Hematopoietic multipotent progenitor cell treated with erythropoietin and hydrocortisone succinate and interleukin-3 and kit ligand, for 15 days (in vitro differentiated cells): ENCODE measurements at regions not wholly inside any gene's neighbourhood (a gene's known extent, or its start where the extent isn't known, plus 50 kb on each side); places are given as distances from the start of the nearest gene placed in this dataset.
"Not testable (repeated sequence)": the region's sequence is repeated elsewhere in the genome, so short reads cannot be mapped to it uniquely, and the experiment has no call there.

Experiments
- DNase-seq: peaks from one replicate; pipeline ENCODE4 v3.0.0-alpha.2; 2015; ENCODE audit warnings: low spot score

GRCh38 chr4:149045731-149046130, 603.5 kb upstream of the NR3C2 start:
- no peak for DNase-seq

DNA sequence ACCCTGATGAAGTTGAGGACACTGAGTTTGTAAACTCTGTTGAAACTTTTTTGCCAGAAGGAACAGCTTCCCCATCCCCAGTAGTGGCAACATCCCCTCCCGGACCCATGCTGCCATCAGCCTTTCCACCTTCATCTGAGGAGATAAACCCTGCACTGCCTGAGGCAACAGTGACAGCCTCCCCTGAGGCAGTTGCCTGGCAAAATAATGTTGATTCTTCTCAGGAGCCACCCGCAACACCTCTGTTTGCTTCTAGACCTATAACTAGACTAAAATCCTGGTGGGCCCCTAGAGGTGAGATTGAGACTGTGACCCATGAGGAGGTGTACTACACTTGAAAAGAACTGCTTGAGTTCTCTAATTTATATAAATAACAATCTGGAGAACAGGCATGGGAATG, 597.6 kb upstream of the NR3C2 start:
- not testable (repeated sequence) for DNase-seq

GRCh38 chr4:149031399-149031798, 589.2 kb upstream of the NR3C2 start:
- DNase-seq: no peak

- DNase-seq: no peak
Observed at GRCh38 chr4:149029056-149029651, 586.9 kb upstream of the NR3C2 start.

DNA sequence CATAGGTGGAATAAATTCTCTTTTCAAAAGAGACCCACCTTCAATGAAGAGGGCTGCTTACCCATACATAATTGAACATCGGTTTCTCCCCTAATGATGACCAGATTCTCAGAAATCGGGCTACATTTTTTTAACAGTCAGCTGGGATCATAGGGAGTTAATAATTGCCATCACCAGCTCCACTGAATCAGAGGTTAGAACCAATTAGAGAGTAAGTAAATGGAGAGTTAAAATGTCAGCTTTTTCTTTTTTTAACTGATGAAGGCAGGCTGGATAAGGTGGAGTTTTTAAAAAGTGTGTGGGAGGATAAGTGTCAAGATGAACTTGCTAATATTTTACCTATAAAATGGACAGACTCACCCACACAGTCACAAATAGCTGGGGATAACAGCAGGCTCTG, 584.5 kb upstream of the NR3C2 start:
- no peak for DNase-seq

DNA sequence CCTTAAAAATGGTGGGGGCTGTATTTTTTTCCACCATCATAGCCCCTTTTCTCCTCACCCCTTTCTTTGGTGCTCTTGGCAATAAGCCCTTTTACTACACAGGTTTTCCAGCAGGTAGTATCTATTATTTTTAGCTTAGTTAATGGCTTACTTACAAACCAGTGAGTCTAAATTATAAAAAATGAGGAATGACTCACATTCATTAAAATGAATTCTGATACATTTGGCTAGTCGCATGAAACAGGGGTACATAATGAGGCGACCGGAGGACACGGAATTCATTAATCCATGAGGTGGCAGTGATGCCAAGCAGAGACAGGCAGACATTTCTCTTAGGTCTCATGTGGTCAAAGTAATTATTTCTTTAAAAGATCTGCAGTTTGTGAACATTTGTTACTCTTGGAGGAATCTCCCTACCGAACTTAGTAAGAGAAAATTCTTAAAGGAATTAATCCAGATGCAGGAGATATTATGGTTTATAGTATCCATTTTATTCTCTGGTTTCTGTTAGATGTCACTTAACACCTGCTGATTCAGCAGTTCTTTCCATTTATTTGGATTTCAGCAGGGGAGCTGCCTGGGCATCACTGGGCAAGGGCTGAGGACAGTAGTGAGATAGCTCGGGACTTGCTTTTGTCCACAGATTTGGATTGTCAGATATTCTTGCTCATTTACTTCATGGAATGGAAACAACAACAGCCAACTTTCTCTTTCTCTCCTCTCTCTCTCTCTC, 575.0 kb upstream of the NR3C2 start:
- DNase-seq: no peak

GRCh38 chr4:149009223-149009622, 567.0 kb upstream of the NR3C2 start:
- DNase-seq: no peak

- no peak for DNase-seq
Observed at GRCh38 chr4:149008415-149009025, 566.3 kb upstream of the NR3C2 start.

GRCh38 chr4:149005191-149005590, 563.0 kb upstream of the NR3C2 start:
- no peak for DNase-seq

DNA sequence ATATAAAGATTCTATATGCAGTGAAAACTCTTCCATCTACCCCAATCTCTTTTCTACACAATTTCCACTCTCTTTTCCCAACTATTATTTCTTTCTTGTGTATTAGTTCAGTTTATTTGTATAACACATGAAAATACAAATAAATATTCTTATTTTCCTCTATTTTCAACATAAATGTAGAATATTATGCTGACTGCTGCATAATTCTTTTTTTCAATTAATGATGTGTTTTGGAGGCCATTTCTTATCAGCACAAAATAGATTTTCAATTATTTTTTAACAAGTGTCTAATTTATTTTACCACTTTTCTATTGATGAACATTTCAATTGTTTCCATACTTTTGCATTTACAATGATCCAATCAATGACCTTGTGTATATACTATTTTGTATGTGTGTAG, 557.7 kb upstream of the NR3C2 start:
- DNase-seq: no peak

- no peak for DNase-seq
Observed at GRCh38 chr4:148998719-148999118, 556.5 kb upstream of the NR3C2 start.

- no peak for DNase-seq
Observed at GRCh38 chr4:148986951-148987350, 544.7 kb upstream of the NR3C2 start.

DNA sequence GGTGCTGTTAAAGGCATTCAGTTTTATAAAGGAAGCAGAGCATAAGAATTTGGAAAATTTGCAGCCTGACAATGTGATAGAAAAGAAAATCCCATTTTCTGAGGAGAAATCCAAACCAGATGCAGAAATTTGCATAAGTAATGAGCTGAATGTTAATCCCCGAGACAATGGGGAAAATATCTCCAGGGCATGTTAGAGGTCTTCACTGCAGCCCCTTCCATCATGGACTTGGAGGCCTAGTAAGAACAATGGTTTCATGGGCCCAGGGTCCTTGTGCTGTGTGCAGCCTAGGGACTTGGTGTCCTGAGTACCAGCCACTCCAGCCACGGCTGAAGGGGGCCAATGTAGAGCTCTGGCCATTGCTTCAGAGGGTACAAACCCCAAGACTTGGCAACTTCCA, 542.7 kb upstream of the NR3C2 start:
- DNase-seq: no peak

DNA sequence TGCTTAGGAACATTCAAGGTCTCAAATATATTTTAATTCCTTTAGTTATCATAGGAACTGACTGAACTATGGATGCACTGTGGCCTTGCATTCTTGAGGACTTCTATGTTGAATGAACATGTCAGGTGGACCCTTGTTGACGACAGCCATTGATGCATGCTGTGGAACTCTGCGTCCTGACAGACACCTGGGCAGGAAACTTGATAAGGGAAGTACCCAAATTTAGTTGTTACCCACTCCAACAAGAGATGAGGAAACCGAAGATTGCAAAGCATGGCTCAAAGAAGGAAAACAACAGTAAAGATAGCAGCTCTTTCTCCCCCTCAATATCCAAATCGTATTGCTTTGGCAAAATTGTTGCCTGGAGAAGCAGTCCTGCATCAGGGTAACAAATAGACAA, 540.0 kb upstream of the NR3C2 start:
- DNase-seq: no peak

DNA sequence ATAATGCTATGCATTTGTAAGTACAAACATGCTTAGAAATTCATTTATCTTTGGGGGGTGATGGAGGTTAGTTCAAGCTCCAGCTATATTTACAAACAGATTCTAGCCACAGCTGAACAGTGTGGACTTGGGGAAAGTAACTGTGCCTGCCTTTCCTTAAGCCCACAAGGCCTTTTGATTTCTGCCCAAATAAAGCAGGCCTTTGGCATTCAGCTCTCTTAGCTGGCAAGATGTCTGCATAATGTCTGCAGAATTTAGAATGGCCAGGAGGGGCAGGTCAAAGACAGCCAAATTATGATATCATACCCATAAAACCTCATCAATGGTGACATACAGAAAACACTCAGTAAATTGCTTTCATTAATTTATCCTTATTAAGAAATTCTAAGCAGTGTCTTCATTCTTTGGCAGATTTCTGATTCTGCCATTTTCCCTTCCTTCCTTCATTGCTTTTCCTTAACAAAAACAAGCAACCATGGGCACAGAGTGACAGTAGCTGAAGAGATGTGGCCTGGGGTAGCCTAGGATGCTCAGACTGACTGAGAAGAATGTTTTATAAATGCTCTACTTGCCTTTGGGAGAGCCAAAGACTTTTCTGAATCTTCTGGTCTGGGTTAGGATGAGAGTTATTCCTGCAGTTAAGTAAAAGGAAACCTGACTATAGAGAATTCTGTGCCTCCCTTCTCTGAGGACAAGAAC, 538.7 kb upstream of the NR3C2 start:
- DNase-seq: no peak

GRCh38 chr4:148978301-148978700, 536.1 kb upstream of the NR3C2 start:
- DNase-seq: no peak

DNA sequence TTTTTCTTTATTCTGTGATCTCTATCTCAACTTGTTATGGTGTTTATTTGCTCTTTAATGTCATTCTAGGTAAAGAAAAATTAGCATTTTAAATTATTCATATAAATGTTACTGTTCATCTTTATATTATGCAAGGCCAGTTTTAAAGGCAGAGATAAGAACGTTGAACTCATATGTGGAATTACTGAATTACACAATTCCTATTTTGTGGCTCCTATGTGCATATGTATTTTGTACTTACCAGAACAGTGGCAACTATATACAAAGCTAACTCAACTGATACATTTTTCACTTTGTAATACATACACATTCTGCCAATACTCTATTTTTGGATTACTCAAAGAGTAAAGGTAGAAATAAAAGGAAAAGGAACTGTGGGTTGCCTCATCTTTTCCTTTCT, 533.2 kb upstream of the NR3C2 start:
- no peak for DNase-seq

GRCh38 chr4:148965080-148965479, 522.9 kb upstream of the NR3C2 start:
- no peak for DNase-seq

DNA sequence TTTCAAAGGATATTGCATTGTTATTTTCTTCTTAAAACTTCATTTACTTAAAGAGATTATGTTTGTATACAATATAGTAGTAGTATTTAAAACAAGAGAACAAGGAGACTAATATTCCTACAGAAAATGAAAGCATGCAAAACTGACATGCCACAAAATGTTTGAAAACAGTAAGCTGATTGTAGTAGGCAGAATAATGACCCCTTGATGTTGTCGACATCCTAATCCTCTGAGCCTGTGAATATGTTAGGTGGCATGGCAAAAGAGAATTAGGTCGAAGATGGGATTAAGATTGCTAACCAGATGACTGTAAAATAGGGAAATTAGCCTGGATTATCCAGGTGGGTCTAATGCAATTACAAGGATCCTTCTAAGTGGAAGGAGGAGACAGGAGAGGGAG, 522.2 kb upstream of the NR3C2 start:
- DNase-seq: no peak

DNA sequence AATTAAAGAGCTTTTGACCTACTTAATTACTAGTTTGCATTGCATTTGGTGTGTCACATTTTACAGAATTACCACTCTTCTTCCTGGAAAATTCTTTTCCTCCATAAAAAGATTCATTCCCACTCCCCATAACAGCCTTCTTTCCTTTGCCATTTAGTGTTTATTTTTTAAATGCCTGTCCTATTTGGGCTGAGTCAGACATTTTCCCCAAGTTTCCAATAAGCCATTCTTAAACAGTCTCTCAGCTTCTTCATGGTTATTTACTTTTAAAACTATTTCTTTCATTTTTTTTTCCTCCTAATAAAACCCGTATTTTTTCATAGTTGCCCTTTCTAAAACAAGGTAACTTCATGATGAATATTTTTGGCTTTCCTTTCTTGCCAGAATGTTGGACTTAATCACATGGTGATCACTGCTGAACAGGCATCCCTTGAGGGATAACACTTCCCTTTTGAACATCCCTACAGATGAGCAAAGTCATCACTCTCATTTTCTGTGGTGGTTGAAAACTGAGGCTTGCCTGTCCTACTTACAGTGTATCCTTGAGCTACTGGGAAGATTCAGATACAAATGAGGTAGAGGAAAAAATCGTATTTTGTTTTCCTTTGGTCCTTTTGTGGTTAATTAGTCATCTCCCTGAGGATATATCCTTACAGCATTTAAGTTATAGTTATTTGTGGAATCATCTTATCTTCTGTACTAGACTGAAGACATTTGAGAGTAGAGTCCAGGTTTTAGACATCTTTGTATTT, 520.5 kb upstream of the NR3C2 start:
- no peak for DNase-seq

- DNase-seq: no peak
Observed at GRCh38 chr4:148961526-148961925, 519.3 kb upstream of the NR3C2 start.

DNA sequence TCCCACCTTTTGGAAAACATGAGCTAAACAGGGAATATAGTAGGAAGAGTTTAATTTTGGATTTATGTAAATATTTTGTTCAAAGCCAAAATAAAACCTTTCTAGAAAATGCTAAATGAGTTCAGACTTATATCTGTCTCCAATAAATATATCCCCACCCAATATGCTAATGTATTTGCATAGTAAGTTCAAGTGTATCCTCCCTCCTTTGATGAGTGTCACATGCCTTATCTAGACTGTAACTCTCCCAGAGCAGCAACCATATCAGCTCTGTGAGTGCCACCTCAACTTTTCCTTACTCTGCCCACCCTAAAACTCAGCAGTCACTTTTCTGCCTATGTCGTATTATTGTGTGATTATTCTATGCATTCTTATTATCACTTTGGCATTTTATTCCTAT, 516.1 kb upstream of the NR3C2 start:
- DNase-seq: no peak
